Umbilical cord (tissue), 1 donor: ENCODE measurements at regions not wholly inside any gene's neighbourhood (a gene's known extent, or its start where the extent isn't known, plus 50 kb on each side); places are given as distances from the start of the nearest gene placed in this dataset.
A peak's percentile ranks its signal among the peaks of the same experiment; 100 is the strongest.

Source experiments
- DNase-seq: peaks from one replicate; pipeline ENCODE4 v3.0.0-alpha.2; 2015; ENCODE audit warnings: low spot score

- peak; percentile 11 for DNase-seq
These were observed 423.1 kb upstream of the INTU start for GRCh38 chr4:127209580-127210095.

DNA sequence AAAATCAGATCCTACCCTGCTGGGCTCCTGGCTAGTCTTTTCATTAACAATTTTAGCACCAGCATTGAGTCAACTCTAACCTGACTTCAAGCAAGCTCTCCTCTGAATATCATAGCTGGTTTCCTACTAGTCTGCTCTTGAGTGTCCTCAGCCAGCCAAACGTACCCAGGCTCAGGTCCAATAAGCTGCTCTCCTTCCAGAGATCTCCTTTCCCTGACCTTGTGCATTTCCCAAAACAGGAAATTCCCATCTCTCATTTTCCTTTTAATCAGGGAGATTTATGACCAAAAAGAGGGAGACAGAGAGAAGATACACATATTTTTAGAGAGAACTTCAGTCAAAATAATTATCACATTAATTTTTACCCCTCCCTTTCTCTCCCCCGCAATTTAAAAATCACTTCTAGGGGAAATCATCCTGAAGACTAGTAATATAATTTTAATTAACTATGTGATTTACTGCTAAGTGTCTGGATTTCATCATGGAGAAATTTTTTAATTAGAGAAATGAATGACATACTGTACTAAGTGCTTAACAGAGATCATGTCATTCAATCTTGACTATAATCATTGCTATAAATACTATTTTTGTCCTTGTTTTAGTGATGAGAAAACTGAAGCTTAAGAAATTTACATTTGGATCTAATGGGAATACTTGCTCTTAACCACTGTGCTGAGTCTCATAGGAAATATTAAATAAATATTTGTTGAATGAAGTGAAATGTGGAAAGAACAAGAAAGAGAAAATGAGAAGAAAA is 421.7 kb upstream of the INTU start:
- DNase-seq: no peak

- DNase-seq: peak; percentile 74
These were observed 420.9 kb upstream of the INTU start for GRCh38 chr4:127211650-127212560.

DNA sequence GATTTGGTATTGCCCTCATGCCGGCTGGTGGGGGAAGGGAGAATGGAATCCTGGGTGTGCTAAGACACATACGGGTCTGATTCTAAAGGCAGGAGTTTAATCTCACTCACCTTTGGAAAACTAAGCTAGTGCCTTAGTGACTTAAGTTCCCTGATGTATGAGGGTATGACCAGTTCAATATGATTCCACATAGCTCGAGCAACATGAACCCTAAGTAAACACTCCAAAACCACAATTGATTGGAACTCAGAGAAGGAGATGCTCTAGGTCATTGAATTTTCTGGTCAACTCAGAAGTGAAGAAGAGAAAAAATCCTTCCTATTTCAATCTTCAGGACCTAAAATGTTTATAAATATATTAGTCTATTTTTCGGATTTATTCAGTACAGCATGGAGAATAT is 420.1 kb upstream of the INTU start:
- no peak for DNase-seq

DNA sequence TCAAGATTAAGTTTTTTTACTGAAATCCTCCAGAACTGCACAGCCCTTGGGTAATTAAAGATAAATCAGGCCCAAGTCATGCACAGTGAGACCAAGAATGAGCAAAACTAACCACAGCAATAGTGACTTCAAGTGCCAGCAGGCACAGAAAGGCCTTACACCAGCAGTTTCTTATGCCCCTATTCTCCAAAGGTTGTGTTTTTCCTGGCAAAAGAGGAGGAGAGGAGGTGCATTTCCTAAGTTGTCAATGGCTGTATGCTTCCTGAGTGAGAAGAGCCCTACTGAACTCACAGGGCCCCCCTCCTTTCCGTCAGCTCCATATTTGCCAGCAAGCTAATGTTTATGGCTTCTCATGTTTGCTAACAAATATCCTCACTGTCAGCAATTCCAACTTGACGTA is 418.7 kb upstream of the INTU start:
- DNase-seq: peak; percentile 22

DNA sequence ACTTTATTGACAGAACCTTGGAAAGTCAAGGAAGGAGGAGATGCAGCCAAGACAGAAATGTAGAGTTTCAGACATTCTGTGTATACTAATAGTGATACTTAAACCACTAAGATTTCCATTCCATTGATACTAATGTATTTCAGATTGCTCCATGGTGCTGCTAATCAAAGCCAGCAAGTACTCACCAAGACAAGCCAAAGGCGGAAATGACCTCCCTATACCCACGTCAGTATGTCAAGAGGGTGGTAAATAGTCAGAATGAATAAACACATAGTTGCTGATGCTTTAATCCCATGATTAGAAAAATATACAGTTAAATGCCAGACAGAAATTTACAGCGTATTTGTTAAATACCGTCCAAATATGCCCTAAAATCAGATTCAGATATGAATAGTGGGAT is 417.8 kb upstream of the INTU start:
- no peak for DNase-seq

DNA sequence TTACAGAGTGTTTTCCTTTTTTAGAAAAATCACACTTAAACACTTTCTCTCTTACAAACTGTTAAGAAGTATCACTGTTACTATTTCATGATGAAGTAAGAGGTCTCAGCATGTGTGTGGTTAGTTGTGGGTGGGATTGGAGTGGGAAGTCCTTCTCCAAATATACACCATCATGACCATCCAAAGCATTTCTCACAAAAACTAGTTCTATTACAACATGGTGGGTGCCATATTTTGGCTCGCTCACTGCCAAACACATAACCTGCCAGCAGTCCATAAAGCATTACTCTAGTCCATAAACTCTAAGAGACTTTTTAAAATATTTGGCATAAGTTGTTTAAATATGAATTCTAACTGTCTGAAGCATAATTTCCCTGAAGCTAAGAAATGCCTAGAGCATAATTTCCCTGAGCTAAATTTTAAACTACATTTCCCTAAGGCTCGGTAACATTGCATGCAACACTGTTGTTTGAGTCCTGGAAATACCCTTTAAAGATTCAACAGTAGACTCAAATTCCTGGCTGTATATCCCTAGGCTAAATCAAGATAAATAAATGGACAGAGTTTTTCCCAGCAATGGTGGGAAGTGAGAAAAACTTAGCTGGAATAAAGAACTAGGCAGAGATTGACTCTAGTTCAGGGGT is 415.0 kb upstream of the INTU start:
- DNase-seq: no peak

DNA sequence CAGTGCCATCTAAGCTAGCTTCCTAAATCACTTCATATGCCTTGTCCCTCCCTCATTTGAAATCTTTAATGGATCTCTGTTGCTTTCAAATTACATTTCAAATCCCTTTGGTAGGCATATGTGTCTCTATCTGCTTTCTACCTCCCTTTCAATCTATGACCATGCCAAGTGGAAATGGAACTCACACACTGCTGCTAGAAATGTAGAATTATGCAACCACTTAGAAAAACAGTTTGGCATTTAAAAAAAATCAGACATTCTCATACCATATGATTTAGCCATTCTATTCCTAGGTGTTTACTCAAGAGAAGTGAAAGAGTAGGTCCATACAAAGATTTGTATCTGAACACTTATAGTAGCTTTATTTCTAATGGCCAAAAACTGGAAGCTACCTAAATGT is 413.5 kb upstream of the INTU start:
- DNase-seq: no peak

DNA sequence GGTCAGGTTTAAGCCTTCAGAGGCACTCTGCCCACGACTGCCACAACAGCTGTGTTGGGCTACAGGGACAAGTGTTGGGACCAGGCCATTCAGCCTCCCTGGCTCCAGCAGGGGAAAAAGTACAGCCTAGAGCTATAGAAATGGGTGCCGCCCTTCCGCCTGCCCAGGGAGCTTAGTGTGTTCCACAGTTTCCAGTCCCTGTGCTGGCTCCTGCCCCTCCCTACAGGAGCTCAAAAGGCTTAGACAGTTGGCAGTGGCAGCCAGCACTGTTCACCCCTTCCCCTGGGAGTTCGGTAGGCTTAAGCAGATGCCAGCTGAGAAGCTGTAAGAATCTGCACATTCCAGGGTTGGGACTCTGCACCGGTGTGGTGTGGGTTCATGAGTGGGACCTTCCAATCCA is 408.2 kb upstream of the INTU start:
- DNase-seq: no peak

DNA sequence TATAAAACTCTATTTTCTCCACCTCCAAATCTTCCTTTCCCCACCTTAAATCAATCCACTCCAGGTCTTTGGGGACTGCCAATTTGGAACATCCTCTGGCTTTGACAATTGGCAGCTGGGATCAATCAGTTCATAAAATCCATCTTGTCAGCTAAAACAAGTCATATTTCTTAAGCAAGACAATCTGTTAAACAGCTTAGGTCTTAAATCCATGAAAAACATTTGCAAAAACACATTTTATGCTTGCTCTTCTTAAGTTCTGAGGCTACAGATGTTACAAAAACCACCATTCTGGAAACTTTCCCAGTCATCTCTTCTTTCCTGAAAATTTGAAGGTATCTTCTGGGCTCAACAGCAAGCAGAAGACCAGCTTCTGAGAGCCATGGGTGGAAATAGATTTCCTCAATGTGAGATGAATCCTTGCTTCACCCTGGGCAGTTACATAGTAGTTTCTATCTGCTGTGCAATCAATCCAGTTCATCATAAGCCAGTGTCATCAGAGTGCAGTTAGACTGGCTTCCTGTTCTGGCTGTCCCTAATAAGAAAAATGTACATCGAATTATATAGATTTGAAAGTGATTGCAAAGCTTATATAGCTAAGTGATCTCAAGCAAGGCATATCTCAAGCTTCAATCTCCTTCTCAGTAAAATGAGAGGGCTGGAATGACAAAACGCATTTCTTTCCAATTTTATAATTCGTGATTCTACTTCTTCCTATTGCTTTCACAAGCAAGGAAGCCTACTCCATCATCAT is 402.7 kb upstream of the INTU start:
- DNase-seq: peak; percentile 36

GRCh38 chr4:127236889-127237288 is 395.9 kb upstream of the INTU start:
- no peak for DNase-seq

DNA sequence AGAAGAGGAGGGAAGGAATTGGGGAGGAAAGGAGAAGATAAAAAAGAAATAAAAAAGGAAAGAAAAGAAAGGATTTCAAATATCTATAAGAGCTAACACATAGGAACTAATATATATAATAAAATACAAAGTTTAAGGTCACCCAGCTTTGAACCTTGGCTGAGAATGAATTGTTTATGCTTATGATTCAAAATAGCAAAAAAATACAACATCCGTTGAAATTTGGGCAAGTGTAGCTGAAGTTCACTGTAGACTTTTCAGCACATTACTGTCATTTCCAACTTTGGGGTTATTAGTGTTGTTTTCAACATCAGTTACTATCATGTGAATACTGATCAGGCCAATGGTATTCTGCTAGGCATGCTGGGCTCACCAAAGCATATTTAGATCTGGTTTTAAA is 395.2 kb upstream of the INTU start:
- DNase-seq: no peak

DNA sequence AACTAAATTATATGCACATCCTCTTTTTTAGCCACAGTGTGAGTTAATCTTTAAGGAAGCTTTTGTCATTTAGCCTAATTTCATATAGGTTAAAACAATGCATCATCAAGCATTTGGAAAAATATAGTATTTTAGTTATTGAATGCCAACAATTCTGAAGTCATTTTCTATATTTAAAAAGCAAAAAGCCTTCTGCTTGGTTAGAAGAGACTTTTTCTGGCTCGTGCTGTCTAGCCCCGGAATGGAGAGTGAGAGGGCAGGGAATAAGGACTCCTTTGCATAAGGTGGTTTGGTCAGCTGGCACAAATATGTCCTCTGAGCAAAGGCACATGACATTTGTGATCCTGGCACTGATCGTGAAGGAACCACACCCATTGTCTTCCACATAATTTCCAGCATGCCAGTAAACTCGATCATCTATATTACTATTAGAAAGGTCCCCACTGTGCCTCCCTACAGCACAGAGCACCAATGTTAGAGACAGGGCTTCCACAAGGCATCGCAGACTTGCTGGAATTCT is 393.7 kb upstream of the INTU start:
- DNase-seq: no peak

GRCh38 chr4:127239902-127240763 is 392.6 kb upstream of the INTU start:
- no peak for DNase-seq

DNA sequence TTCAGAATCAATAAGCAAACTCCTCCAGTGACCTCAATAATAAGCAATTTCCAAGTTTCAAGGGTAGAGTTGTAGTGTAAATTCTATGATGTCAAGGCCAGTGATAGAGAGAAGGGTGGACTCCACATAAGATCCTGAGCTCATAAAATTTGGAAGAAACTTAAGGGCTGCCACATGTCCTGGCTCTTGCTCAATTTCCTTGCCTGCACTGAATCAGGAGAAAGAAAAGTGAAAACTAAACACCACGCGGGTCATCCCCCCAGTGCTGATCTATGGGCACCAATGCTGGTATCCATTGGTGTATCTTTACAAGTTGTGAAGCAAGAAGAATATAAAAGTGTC is 392.0 kb upstream of the INTU start:
- peak; percentile 27 for DNase-seq

DNA sequence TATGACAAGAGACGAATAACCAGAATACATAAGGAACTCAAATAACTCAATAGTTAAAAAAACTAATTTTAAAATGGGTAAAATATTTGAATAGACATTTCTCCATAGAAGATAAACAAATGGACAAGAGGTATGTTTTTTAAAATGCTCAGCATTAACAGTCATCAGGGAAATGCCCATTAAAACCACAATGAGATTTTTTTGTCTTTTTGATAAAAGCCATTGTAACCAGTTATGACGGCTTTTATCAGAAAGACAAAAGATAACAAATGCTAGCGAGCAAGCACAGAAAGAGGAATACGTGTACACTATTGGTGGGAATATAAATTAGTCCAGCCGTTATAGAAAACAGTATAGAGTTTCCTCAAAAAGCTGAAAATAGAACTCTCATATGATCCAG is 388.2 kb upstream of the INTU start:
- no peak for DNase-seq

DNA sequence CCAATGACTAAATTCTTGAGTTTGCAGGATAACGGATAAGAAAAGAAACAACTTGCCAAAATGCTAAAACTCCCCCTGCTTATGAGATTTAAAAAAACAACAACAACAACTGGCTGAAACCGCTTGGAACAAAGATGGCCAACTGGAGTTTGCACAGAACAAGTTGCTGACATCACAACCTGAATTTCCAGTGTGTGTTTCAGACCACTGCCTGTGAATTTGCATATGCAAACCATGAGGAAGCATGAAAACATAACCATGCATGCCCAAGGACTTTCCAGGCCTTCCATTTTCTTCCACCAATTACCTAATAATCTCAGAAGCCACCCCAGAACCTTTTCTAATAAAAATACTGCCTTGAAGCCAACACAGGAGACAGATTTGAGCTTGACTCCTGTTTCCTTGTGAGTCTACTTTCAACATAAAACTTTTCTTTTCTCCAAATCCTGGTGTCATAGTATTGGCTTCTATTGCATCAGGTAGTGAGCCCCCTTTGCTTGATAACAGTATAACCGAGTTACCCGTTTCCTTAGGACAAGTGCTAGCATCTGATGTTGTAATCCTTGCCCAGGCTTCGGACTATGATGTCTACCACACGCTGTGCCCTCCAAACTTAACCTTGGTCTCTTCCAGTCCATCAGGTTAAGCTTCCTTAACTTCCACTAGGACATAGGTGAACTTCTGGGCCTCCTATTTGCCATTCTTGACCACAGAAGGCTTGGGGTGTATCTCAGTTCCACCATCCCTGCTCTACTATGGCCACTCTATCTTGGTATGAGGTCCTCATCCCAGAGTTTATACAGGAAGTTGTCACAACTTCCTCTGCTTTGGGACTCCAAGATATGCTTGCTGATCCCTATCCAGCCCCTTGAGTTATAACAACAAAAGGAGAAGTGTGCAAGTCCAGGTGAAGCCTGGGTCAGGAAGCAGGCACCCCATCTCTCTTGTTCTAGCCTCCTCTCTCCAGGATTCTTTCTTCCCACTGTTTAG is 385.5 kb upstream of the INTU start:
- no peak for DNase-seq

DNA sequence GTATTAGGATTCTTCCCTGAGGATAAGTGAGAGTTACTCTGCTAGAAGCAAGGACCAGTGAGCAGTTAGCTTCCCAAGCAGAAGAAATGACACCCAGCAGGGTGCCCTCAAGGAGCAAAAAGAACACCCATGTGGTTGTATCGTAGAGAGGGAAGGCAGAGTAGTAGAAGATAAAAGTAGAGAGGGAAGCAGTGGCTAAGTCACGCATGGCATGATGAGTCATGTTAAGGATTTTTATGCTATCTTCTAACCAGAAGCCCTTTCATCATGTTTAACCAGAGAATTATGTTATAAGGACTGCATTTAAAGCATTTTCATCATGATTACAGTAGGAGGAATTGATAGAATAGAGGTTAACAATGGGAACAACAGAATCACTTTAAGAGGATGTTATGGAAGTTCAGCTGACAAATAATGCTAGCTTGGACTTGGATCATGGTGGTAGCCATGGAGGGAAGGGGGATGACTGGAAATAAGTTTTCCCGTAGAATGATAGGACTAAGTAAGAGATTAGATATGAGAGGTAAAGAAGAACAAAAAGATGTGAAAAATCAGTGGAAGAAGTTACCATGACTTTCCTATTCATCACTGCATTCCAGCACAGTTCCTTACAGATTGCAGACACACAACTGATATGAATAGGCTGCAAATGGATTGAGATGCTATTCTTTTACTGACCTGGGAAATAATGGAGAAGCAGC is 383.5 kb upstream of the INTU start:
- DNase-seq: peak; percentile 55

DNA sequence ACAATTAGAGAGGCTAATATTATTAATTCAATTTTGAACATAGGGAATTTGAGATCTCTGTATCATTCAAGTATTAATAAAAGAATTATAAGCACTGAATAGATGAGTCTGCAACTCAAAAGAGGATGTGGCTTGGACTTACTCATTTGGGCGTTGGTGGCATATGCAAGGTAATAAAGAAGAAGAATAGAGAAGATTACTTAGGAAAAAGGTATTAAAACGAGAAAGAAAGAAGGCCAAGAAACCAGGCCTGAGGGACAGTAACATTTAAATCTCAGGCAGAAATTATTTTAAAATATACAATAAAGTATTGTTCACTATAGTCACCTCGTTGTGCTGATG is 383.0 kb upstream of the INTU start:
- DNase-seq: no peak
